ENCODE measurements at regions not wholly inside any gene's neighbourhood (a gene's known extent, or its start where the extent isn't known, plus 50 kb on each side); places are given as distances from the start of the nearest gene placed in this dataset.

DNA sequence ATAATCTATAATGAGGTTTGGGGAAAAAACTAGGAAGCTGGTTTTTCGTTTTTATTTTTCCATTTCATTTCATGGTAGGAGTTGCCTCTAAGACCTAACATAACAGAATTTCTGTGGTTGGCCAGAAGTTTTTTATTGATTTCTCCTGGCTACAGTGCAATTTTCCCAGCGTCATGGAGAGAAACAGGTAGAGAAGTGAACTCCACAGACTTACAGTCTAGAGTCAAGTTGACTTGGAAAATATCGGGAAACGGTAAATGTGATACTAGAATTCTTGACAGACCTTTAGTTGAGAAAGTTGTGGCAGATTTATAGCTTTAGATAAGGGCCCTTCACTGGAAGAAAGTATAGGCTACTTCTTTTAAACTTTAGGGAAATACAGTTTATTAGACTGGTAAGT is 238.3 kb downstream of the DOK5 start:
- peaks cover 39% of the 10 kb centered on the region for H3K27me3 ChIP-seq (replicated peaks; ENCODE audit: insufficient read depth, low read depth, low read length, poor library complexity)
- no peak overlapping the region for H3K4me3 ChIP-seq (ENCODE audit: low read depth, low read length, poor library complexity, severe bottlenecking)
- POLR2A ChIA-PET (ENCODE audit: low non-redundant PET) = no interaction called here
- DNase-seq (ENCODE audit: low spot score) = no peak
- CTCF ChIA-PET = no interaction called here
- no peaks in the 10 kb centered on the region for H3K36me3 ChIP-seq (ENCODE audit: insufficient read depth, low read length, poor library complexity, severe bottlenecking)
- H3K27ac ChIP-seq (ENCODE audit: low read depth, low read length, poor library complexity, severe bottlenecking) = no peak overlapping the region
- no peaks in the 10 kb centered on the region for H3K4me1 ChIP-seq (ENCODE audit: insufficient read depth, low read length, poor library complexity, severe bottlenecking)
- TF ChIP-seq CTCF (conservative IDR thresholded peaks at IDR 0.05; ENCODE audit: low read depth, low read length) = no peak
- no peak for TF ChIP-seq EZH2 (IDR thresholded peaks at IDR 0.05; ENCODE audit: borderline replicate concordance, low read depth, low read length, poor library complexity, severe bottlenecking)
- no peaks in the 10 kb centered on the region for H3K9me3 ChIP-seq (ENCODE audit: low read depth, low read length, poor library complexity, severe bottlenecking)
- intact Hi-C loops (cut with micrococcal nuclease; ENCODE audit: unreplicated experiment) = no loop called here
- BruUV-seq (replicated peaks) = no TSS peak

DNA sequence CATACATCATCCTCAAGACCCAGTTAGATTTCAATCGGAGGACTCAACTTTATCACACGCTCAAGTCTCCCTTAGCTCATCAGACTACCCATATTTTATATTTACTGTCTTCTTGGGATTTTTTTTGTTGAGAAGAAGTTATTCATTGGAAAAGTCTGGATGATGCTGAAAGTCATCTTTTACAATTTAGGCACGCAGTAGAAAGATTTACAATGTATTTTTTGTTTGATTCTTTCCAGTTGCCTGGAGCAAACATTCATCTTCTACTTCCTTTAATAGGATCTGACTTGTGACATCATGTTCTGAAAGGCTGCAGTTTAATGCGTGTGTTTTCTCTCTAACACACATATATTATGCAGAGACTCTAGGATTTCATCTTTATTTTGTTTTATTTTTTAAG is 235.7 kb downstream of the DOK5 start:
- ChIA-PET POLR2A (ENCODE audit: low non-redundant PET) (no interaction called here), CTCF (no interaction called here)
- no peaks in the 10 kb centered on the region for H3K4me1 ChIP-seq (ENCODE audit: insufficient read depth, low read length, poor library complexity, severe bottlenecking)
- no peak overlapping the region for H3K27ac ChIP-seq (ENCODE audit: low read depth, low read length, poor library complexity, severe bottlenecking)
- H3K9me3 ChIP-seq (ENCODE audit: low read depth, low read length, poor library complexity, severe bottlenecking) = no peaks in the 10 kb centered on the region
- no peak overlapping the region for H3K4me3 ChIP-seq (ENCODE audit: low read depth, low read length, poor library complexity, severe bottlenecking)
- no peaks in the 10 kb centered on the region for H3K36me3 ChIP-seq (ENCODE audit: insufficient read depth, low read length, poor library complexity, severe bottlenecking)
- intact Hi-C loops (cut with micrococcal nuclease; ENCODE audit: unreplicated experiment) = no loop called here
- BruUV-seq (replicated peaks) = no TSS peak
- peaks cover 36% of the 10 kb centered on the region for H3K27me3 ChIP-seq (replicated peaks; ENCODE audit: insufficient read depth, low read depth, low read length, poor library complexity)
- no peak for TF ChIP-seq EZH2 (IDR thresholded peaks at IDR 0.05; ENCODE audit: borderline replicate concordance, low read depth, low read length, poor library complexity, severe bottlenecking)
- TF ChIP-seq CTCF (conservative IDR thresholded peaks at IDR 0.05; ENCODE audit: low read depth, low read length) = no peak
- no peak for DNase-seq (ENCODE audit: low spot score)

- Histone ChIP-seq H3K4me1 (ENCODE audit: insufficient read depth, low read length, poor library complexity, severe bottlenecking) (no peaks in the 10 kb centered on the region), H3K27ac (ENCODE audit: low read depth, low read length, poor library complexity, severe bottlenecking) (no peak overlapping the region), H3K36me3 (ENCODE audit: insufficient read depth, low read length, poor library complexity, severe bottlenecking) (no peaks in the 10 kb centered on the region), H3K9me3 (ENCODE audit: low read depth, low read length, poor library complexity, severe bottlenecking) (no peaks in the 10 kb centered on the region), H3K4me3 (ENCODE audit: low read depth, low read length, poor library complexity, severe bottlenecking) (no peak overlapping the region), H3K27me3 (replicated peaks; ENCODE audit: insufficient read depth, low read depth, low read length, poor library complexity) (peaks cover 29% of the 10 kb centered on the region)
- no peak for DNase-seq (ENCODE audit: low spot score)
- intact Hi-C loops (cut with micrococcal nuclease; ENCODE audit: unreplicated experiment) = no loop called here
- no peak for TF ChIP-seq EZH2 (IDR thresholded peaks at IDR 0.05; ENCODE audit: borderline replicate concordance, low read depth, low read length, poor library complexity, severe bottlenecking)
- TF ChIP-seq CTCF (conservative IDR thresholded peaks at IDR 0.05; ENCODE audit: low read depth, low read length) = no peak
- ChIA-PET POLR2A (ENCODE audit: low non-redundant PET) (no interaction called here), CTCF (no interaction called here)
- no TSS peak for BruUV-seq (replicated peaks)
These were observed 234.9 kb downstream of the DOK5 start for GRCh38 chr20:54710341-54710740.
